Right lung (tissue), 2 donors: ENCODE measurements at regions not wholly inside any gene's neighbourhood (a gene's known extent, or its start where the extent isn't known, plus 50 kb on each side); places are given as distances from the start of the nearest gene placed in this dataset.
A peak's percentile ranks its signal among the peaks of the same experiment; 100 is the strongest.
"Not testable (repeated sequence)": the region's sequence is repeated elsewhere in the genome, so short reads cannot be mapped to it uniquely, and the experiment has no call there.

Experiments used
- DNase-seq, 2 donors: peaks; one replicate each; pipeline ENCODE4 v3.0.0-alpha.2; 2013

- no peak for DNase-seq
Measured at GRCh38 chr21:27771938-27772483, 805.1 kb upstream of the ADAMTS5 start.

- DNase-seq, result no peak
Measured at GRCh38 chr21:27769763-27770162, 802.9 kb upstream of the ADAMTS5 start.

GRCh38 chr21:27768046-27768637, 801.3 kb upstream of the ADAMTS5 start:
- DNase-seq, result not testable (repeated sequence)

GRCh38 chr21:27764056-27764455, 797.2 kb upstream of the ADAMTS5 start:
- DNase-seq, result no peak

- DNase-seq, result no peak
Measured at GRCh38 chr21:27761623-27762022, 794.7 kb upstream of the ADAMTS5 start.

- no peak for DNase-seq
Measured at GRCh38 chr21:27759820-27760219, 792.9 kb upstream of the ADAMTS5 start.

- no peak for DNase-seq
Measured at GRCh38 chr21:27759091-27759659, 792.3 kb upstream of the ADAMTS5 start.

GRCh38 chr21:27756191-27756590, 789.3 kb upstream of the ADAMTS5 start:
- no peak for DNase-seq

- no peak for DNase-seq
Measured at GRCh38 chr21:27743971-27744564, 777.2 kb upstream of the ADAMTS5 start.

GRCh38 chr21:27741736-27742135, 774.8 kb upstream of the ADAMTS5 start:
- DNase-seq, result peak; percentile 55 to 62

- DNase-seq, result no peak
Measured at GRCh38 chr21:27740084-27740483, 773.2 kb upstream of the ADAMTS5 start.

- no peak for DNase-seq
Measured at GRCh38 chr21:27739187-27739586, 772.3 kb upstream of the ADAMTS5 start.

GRCh38 chr21:27735699-27736098, 768.8 kb upstream of the ADAMTS5 start:
- DNase-seq, result no peak

- peak in 1 of 2 donors; percentile 8 for DNase-seq
Measured at GRCh38 chr21:27734146-27734545, 767.3 kb upstream of the ADAMTS5 start.

- no peak for DNase-seq
Measured at GRCh38 chr21:27725916-27726315, 759.0 kb upstream of the ADAMTS5 start.

- DNase-seq, result no peak
Measured at GRCh38 chr21:27722095-27722494, 755.2 kb upstream of the ADAMTS5 start.

GRCh38 chr21:27721675-27722074, 754.8 kb upstream of the ADAMTS5 start:
- no peak for DNase-seq

GRCh38 chr21:27719226-27719625, 752.3 kb upstream of the ADAMTS5 start:
- no peak for DNase-seq

- DNase-seq, result no peak
Measured at GRCh38 chr21:27715131-27715530, 748.2 kb upstream of the ADAMTS5 start.

GRCh38 chr21:27713154-27714109, 746.5 kb upstream of the ADAMTS5 start:
- peak in 1 of 2 donors; percentile 39 for DNase-seq

GRCh38 chr21:27704567-27705166, 737.8 kb upstream of the ADAMTS5 start:
- DNase-seq, result no peak

GRCh38 chr21:27703791-27704190, 736.9 kb upstream of the ADAMTS5 start:
- no peak for DNase-seq
